Smooth muscle cell (in vitro differentiated cells): ENCODE measurements at regions not wholly inside any gene's neighbourhood (a gene's known extent, or its start where the extent isn't known, plus 50 kb on each side); places are given as distances from the start of the nearest gene placed in this dataset.

Source experiments
- DNase-seq: peaks from one replicate; lab custom pipeline; 2025; ENCODE audit not compliant: unreplicated experiment; lab: John Stamatoyannopoulos, UW
- H2AFZ ChIP-seq: fragments of 200-600 bp; sonication (generic); 2 replicates; pipeline ENCODE4 v1.6.0; 2016; ENCODE audit warnings: antibody characterized with exemption, low read depth, mild to moderate bottlenecking
- H3F3A ChIP-seq: fragments of 200-600 bp; sonication (generic); 2 replicates; pipeline ENCODE4 v1.6.0; 2017; ENCODE audit warnings: antibody characterized with exemption, low read depth
- H3K27ac ChIP-seq: fragments of 200-600 bp; sonication (generic); 2 replicates; pipeline ENCODE4 v1.5.1; 2016; ENCODE audit warnings: low read depth, mild to moderate bottlenecking
- H3K27me3 ChIP-seq: fragments of 200-600 bp; sonication (generic); 2 replicates; pipeline ENCODE4 v1.6.1; 2016; ENCODE audit warnings: low read depth, mild to moderate bottlenecking
- H3K36me3 ChIP-seq: fragments of 200-600 bp; sonication (generic); 2 replicates; pipeline ENCODE4 v1.5.1; 2016; ENCODE audit warnings: low read depth
- H3K4me1 ChIP-seq: fragments of 200-600 bp; sonication (generic); 2 replicates; pipeline ENCODE4 v1.5.1; 2016; ENCODE audit warnings: low read depth
- H3K4me2 ChIP-seq: fragments of 200-600 bp; sonication (generic); 2 replicates; pipeline ENCODE4 v1.6.0; 2016; ENCODE audit warnings: mild to moderate bottlenecking
- H3K4me3 ChIP-seq: fragments of 200-600 bp; sonication (generic); 2 replicates; pipeline ENCODE4 v1.5.1; 2016; ENCODE audit warnings: mild to moderate bottlenecking
- H3K79me2 ChIP-seq: fragments of 200-600 bp; sonication (generic); 2 replicates; pipeline ENCODE4 v1.6.0; 2016; ENCODE audit warnings: low read depth, mild to moderate bottlenecking
- H3K9ac ChIP-seq: fragments of 200-600 bp; sonication (generic); 2 replicates; pipeline ENCODE4 v1.6.0; 2016; ENCODE audit warnings: low read depth
- H3K9me3 ChIP-seq: fragments of 200-600 bp; sonication (generic); replicated peaks from 2 replicates; pipeline ENCODE4 v1.5.1; 2016; ENCODE audit warnings: low read depth
- H4K20me1 ChIP-seq: fragments of 200-600 bp; sonication (generic); 2 replicates; pipeline ENCODE4 v1.6.0; 2016; ENCODE audit warnings: low read depth
- CTCF ChIP-seq: fragments of 200-600 bp; sonication (generic); IDR thresholded peaks from 2 replicates; pipeline ENCODE4 v1.5.1; 2017; ENCODE audit warnings: borderline replicate concordance, mild to moderate bottlenecking, antibody characterized with exemption; ENCODE audit not compliant: insufficient read depth, poor library complexity, severe bottlenecking
- WGBS: methylation state at CpG from one replicate; pipeline ENCODE4 v1.1.7; 2016; ENCODE audit warnings: low lambda C conversion rate; 5-methylcytosine and 5-hydroxymethylcytosine counted together

- no peak for TF ChIP-seq CTCF
- Histone ChIP-seq H3K9me3 (no peaks in the 10 kb centered on the region), H3F3A (no peaks in the 10 kb centered on the region), H3K36me3 (no peaks in the 10 kb centered on the region), H4K20me1 (no peaks in the 10 kb centered on the region), H3K27me3 (no peaks in the 10 kb centered on the region), H3K4me3 (no peak overlapping the region), H2AFZ (no peak overlapping the region), H3K9ac (no peak overlapping the region), H3K27ac (no peak overlapping the region), H3K4me1 (no peaks in the 10 kb centered on the region), H3K79me2 (no peaks in the 10 kb centered on the region), H3K4me2 (no peak overlapping the region)
- no peak for DNase-seq
- WGBS: 54% methylated on average over 1 of the region's 1 CpG
These were observed 429.5 kb downstream of the CCDC85A start for GRCh38 chr2:56613254-56613653.

GRCh38 chr2:56613920-56614319 lies 430.1 kb downstream of the CCDC85A start:
- DNase-seq: no peak
- Histone ChIP-seq H3K27me3 (no peaks in the 10 kb centered on the region), H3K36me3 (no peaks in the 10 kb centered on the region), H3K4me2 (no peak overlapping the region), H3F3A (no peaks in the 10 kb centered on the region), H3K79me2 (no peaks in the 10 kb centered on the region), H3K4me3 (no peak overlapping the region), H2AFZ (no peak overlapping the region), H3K9ac (no peak overlapping the region), H4K20me1 (no peaks in the 10 kb centered on the region), H3K9me3 (no peaks in the 10 kb centered on the region), H3K4me1 (no peaks in the 10 kb centered on the region), H3K27ac (no peak overlapping the region)
- TF ChIP-seq CTCF: no peak
- WGBS: 84% methylated on average over 1 of the region's 1 CpG

- H2AFZ ChIP-seq: no peak overlapping the region
- H3K9me3 ChIP-seq: no peaks in the 10 kb centered on the region
- DNase-seq: no peak
- 63% methylated on average over 3 of the region's 3 CpGs for WGBS
- H4K20me1 ChIP-seq: no peaks in the 10 kb centered on the region
- TF ChIP-seq CTCF: no peak
- no peaks in the 10 kb centered on the region for H3K27me3 ChIP-seq
- no peak overlapping the region for H3K4me2 ChIP-seq
- H3K4me1 ChIP-seq: no peaks in the 10 kb centered on the region
- no peaks in the 10 kb centered on the region for H3K79me2 ChIP-seq
- H3K4me3 ChIP-seq: no peak overlapping the region
- H3K27ac ChIP-seq: no peak overlapping the region
- no peaks in the 10 kb centered on the region for H3F3A ChIP-seq
- H3K36me3 ChIP-seq: no peaks in the 10 kb centered on the region
- H3K9ac ChIP-seq: no peak overlapping the region
These were observed 432.0 kb downstream of the CCDC85A start for GRCh38 chr2:56615760-56616159.

- Histone ChIP-seq H3K79me2 (no peaks in the 10 kb centered on the region), H3F3A (no peaks in the 10 kb centered on the region), H2AFZ (no peak overlapping the region), H3K4me2 (no peak overlapping the region), H3K9ac (no peak overlapping the region), H3K27me3 (no peaks in the 10 kb centered on the region), H3K36me3 (no peaks in the 10 kb centered on the region), H3K9me3 (no peaks in the 10 kb centered on the region), H4K20me1 (no peaks in the 10 kb centered on the region), H3K4me1 (no peaks in the 10 kb centered on the region), H3K4me3 (no peak overlapping the region), H3K27ac (no peak overlapping the region)
- 88% methylated on average over 1 of the region's 1 CpG for WGBS
- DNase-seq: no peak
- TF ChIP-seq CTCF: no peak
These were observed 440.4 kb downstream of the CCDC85A start for GRCh38 chr2:56624181-56624580.
